SK-N-SH (cell line): ENCODE measurements at regions not wholly inside any gene's neighbourhood (a gene's known extent, or its start where the extent isn't known, plus 50 kb on each side); places are given as distances from the start of the nearest gene placed in this dataset.

ENCODE experiments used
- CTCF ChIA-PET: fragments of 300-600, 350-600 bp; formaldehyde crosslinking; extraction: SDS; loops from one replicate; lab custom pipeline; 2021; lab: Yijun Ruan, JAX
- POLR2A ChIA-PET: fragments of 350-600 bp; sonication (Branson Sonifier 250); formaldehyde crosslinking; extraction: SDS; loops from one replicate; lab custom pipeline; 2020; ENCODE audit warnings: antibody characterized with exemption, inconsistent platforms; lab: Yijun Ruan, JAX
- DNase-seq: peaks from one replicate; pipeline ENCODE4 v3.0.0; 2012
- H2AFZ ChIP-seq: fragments of 200-600 bp; sonication (generic); 2 replicates; pipeline ENCODE4 v1.8.1; 2016; ENCODE audit warnings: antibody characterized with exemption, mild to moderate bottlenecking, low read depth
- H3F3A ChIP-seq: fragments of 200-600 bp; sonication (generic); replicated peaks from 2 replicates; pipeline ENCODE3; 2016; ENCODE audit warnings: antibody characterized with exemption, mild to moderate bottlenecking; ENCODE audit not compliant: insufficient read depth
- H3K27ac ChIP-seq, 2 experiments: fragments of 200-500 bp in 1 of 2; fragments of 200-600 bp in 1 of 2; sonication (Bioruptor generic) in 1 of 2; sonication (generic), shearing (Covaris generic) in 1 of 2; 2 replicates each; pipeline versions ENCODE4 v1.5.1 to v1.6.1; 2014 to 2016; ENCODE audit warnings: low read depth in 2 of 2, inconsistent platforms in 1 of 2, low read length in 1 of 2, mild to moderate bottlenecking in 1 of 2, mixed read lengths in 1 of 2
- H3K27me3 ChIP-seq: fragments of 200-600 bp; sonication (generic), shearing (Covaris generic); 2 replicates; pipeline ENCODE4 v1.6.1; 2016; ENCODE audit warnings: mixed run types; ENCODE audit not compliant: insufficient read depth
- H3K36me3 ChIP-seq, 2 experiments: fragments of 200-500 bp in 1 of 2; fragments of 200-600 bp in 1 of 2; sonication (Bioruptor generic) in 1 of 2; sonication (generic) in 1 of 2; replicated peaks in 1 of 2; 2 replicates each; pipeline versions ENCODE3 to v1.5.1; 2014 to 2016; ENCODE audit warnings: low read length in 1 of 2, mild to moderate bottlenecking in 1 of 2; ENCODE audit not compliant: insufficient read depth in 2 of 2, control insufficient read depth in 1 of 2
- H3K4me1 ChIP-seq, 2 experiments: fragments of 200-500 bp in 1 of 2; fragments of 200-600 bp in 1 of 2; sonication (Bioruptor generic) in 1 of 2; sonication (generic), shearing (Covaris generic) in 1 of 2; 2 replicates each; pipeline versions ENCODE4 v1.5.1 to v1.6.1; 2014 to 2016; ENCODE audit warnings: low read depth in 1 of 2, low read length in 1 of 2, mixed run types in 1 of 2; ENCODE audit not compliant: insufficient read depth in 2 of 2, control insufficient read depth in 1 of 2
- H3K4me2 ChIP-seq: fragments of 200-600 bp; sonication (generic), shearing (Covaris generic); 2 replicates; pipeline ENCODE4 v1.6.1; 2017; ENCODE audit warnings: mixed run types
- H3K4me3 ChIP-seq, 2 experiments: fragments of 200-500 bp in 1 of 2; fragments of 200-600 bp in 1 of 2; sonication (Bioruptor generic) in 1 of 2; sonication (generic), shearing (Covaris generic) in 1 of 2; 2 replicates each; pipeline versions ENCODE4 v1.5.1 to v1.8.1; 2014 to 2016; ENCODE audit warnings: low read depth in 2 of 2, inconsistent platforms in 1 of 2, low read length in 1 of 2, mild to moderate bottlenecking in 1 of 2, mixed read lengths in 1 of 2, moderate library complexity in 1 of 2
- H3K79me2 ChIP-seq: fragments of 200-600 bp; sonication (generic); 2 replicates; pipeline ENCODE4 v1.8.1; 2017; ENCODE audit warnings: mild to moderate bottlenecking; ENCODE audit not compliant: insufficient read depth
- H3K9ac ChIP-seq: fragments of 200-600 bp; sonication (generic); 2 replicates; pipeline ENCODE4 v1.6.1; 2017; ENCODE audit warnings: mixed run types
- H3K9me2 ChIP-seq: fragments of 200-600 bp; sonication (generic); 2 replicates; pipeline ENCODE4 v1.6.1; 2017; ENCODE audit warnings: mixed run types
- H3K9me3 ChIP-seq: fragments of 200-600 bp; sonication (generic); 2 replicates; pipeline ENCODE4 v1.6.1; 2017; ENCODE audit warnings: mixed run types, mild to moderate bottlenecking, moderate library complexity
- H4K20me1 ChIP-seq: fragments of 200-600 bp; sonication (generic); 2 replicates; pipeline ENCODE4 v1.6.1; 2017; ENCODE audit warnings: mild to moderate bottlenecking, mixed run types; ENCODE audit not compliant: insufficient read depth
- ELF1 ChIP-seq: IDR thresholded peaks from 2 replicates; pipeline ENCODE4 v1.4.0; 2012
- FOSL2 ChIP-seq: IDR thresholded peaks from 2 replicates; pipeline ENCODE4 v1.4.0; 2012; ENCODE audit warnings: low read depth, mild to moderate bottlenecking, moderate library complexity, borderline replicate concordance
- FOXJ3 ChIP-seq: sonication (generic); formaldehyde crosslinking; IDR thresholded peaks from 2 replicates; pipeline ENCODE4 v1.5.1; 2020; ENCODE audit warnings: mild to moderate bottlenecking, missing genetic modification reagents
- FOXM1 ChIP-seq: IDR thresholded peaks from 2 replicates; pipeline ENCODE4 v1.4.0; 2012; ENCODE audit warnings: low read depth, mild to moderate bottlenecking
- GABPA ChIP-seq: IDR thresholded peaks from 2 replicates; pipeline ENCODE4 v1.4.0; 2012; ENCODE audit warnings: low read depth, mild to moderate bottlenecking
- GATA2 ChIP-seq: sonication (generic); formaldehyde crosslinking; IDR thresholded peaks from 2 replicates; pipeline ENCODE4 v1.5.0; 2020; ENCODE audit warnings: mild to moderate bottlenecking, missing genetic modification reagents
- JUND ChIP-seq: IDR thresholded peaks from 2 replicates; pipeline ENCODE4 v1.4.0; 2012
- MAX ChIP-seq: IDR thresholded peaks from 2 replicates; pipeline ENCODE4 v1.4.0; 2012; ENCODE audit warnings: low read depth
- MEF2A ChIP-seq: IDR thresholded peaks from 2 replicates; pipeline ENCODE4 v1.4.0; 2012; ENCODE audit warnings: low read depth, borderline replicate concordance
- MXI1 ChIP-seq: IDR thresholded peaks from 2 replicates; pipeline ENCODE4 v1.6.1; 2012; ENCODE audit warnings: mild to moderate bottlenecking, low read depth, low read length, improper control_type of control experiment
- NRF1 ChIP-seq: IDR thresholded peaks from 2 replicates; pipeline ENCODE4 v1.6.1; 2012; ENCODE audit warnings: low read depth, mild to moderate bottlenecking, low read length
- POLR2AphosphoS5 ChIP-seq: IDR thresholded peaks from 2 replicates; pipeline ENCODE4 v1.6.1; 2012; ENCODE audit warnings: low read depth, low read length
- RAD21 ChIP-seq: IDR thresholded peaks from 2 replicates; pipeline ENCODE4 v1.6.1; 2012; ENCODE audit warnings: mild to moderate bottlenecking, low read length
- RCOR1 ChIP-seq: fragments of 150-350 bp; IDR thresholded peaks from 2 replicates; pipeline ENCODE4 v1.6.1; 2017; ENCODE audit warnings: antibody characterized with exemption, low read length
- REST ChIP-seq: IDR thresholded peaks from 2 replicates; pipeline ENCODE4 v1.6.1; 2012; ENCODE audit warnings: mild to moderate bottlenecking, low read depth, low read length, moderate library complexity
- RXRA ChIP-seq: IDR thresholded peaks from 2 replicates; pipeline ENCODE4 v1.4.0; 2012; ENCODE audit warnings: low read depth, mild to moderate bottlenecking, borderline replicate concordance
- SMC3 ChIP-seq: IDR thresholded peaks from 2 replicates; pipeline ENCODE4 v1.6.1; 2012; ENCODE audit warnings: low read depth, low read length, improper control_type of control experiment
- TCF12 ChIP-seq: IDR thresholded peaks from 2 replicates; pipeline ENCODE4 v1.4.0; 2012
- TEAD4 ChIP-seq: IDR thresholded peaks from 2 replicates; pipeline ENCODE4 v1.4.0; 2012; ENCODE audit warnings: mild to moderate bottlenecking, borderline replicate concordance; ENCODE audit not compliant: insufficient read depth
- ZBTB33 ChIP-seq: IDR thresholded peaks from 2 replicates; pipeline ENCODE4 v1.4.0; 2012; ENCODE audit warnings: low read depth, borderline replicate concordance
- WGBS: methylation state at CpG from one replicate; pipeline ENCODE4 v1.1.6; 2017; ENCODE audit warnings: low lambda C conversion rate; 5-methylcytosine and 5-hydroxymethylcytosine counted together

DNA sequence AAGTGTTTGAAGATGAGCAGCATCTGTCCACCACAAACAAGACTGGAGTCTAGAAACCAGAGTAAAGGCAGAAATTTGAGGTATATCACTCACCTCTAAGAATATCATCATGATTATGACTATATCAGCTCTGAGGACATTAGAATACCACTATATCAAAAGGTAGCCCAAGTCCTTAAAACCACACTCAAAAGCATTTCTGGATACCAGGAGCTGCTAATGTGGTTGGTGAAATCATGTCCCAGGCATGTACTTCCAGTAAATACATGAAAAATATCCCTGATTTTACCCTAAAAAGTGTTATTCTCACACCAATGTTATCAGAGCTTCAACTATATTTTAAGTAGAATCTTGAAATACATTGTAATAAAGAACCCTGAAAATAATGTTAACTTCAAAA lies 136.3 kb upstream of the SMAD1 start:
- no peaks in the 10 kb centered on the region for H3K27me3 ChIP-seq
- no peaks in the 10 kb centered on the region for H4K20me1 ChIP-seq
- CTCF ChIA-PET: no interaction called here
- no peak overlapping the region for H3K4me2 ChIP-seq
- no peak for TF ChIP-seq RCOR1
- no peak for TF ChIP-seq FOXM1
- no peak for TF ChIP-seq RXRA
- no peak for TF ChIP-seq FOXJ3
- no peak for TF ChIP-seq MAX
- TF ChIP-seq REST: no peak
- no peak for TF ChIP-seq MEF2A
- no peak for TF ChIP-seq FOSL2
- no peak for TF ChIP-seq ZBTB33
- no peak for TF ChIP-seq MXI1
- TF ChIP-seq TCF12: no peak
- no peak for TF ChIP-seq POLR2AphosphoS5
- no peak for TF ChIP-seq GABPA
- no peak overlapping the region for H2AFZ ChIP-seq
- no peaks in the 10 kb centered on the region; a peak in 1 of 4 replicates for H3K4me1 ChIP-seq
- H3K36me3 ChIP-seq: no peaks in the 10 kb centered on the region
- H3F3A ChIP-seq: no peaks in the 10 kb centered on the region
- H3K79me2 ChIP-seq: no peaks in the 10 kb centered on the region
- no peak overlapping the region for H3K9ac ChIP-seq
- H3K9me3 ChIP-seq: no peaks in the 10 kb centered on the region
- no peaks in the 10 kb centered on the region for H3K9me2 ChIP-seq
- no peak overlapping the region for H3K4me3 ChIP-seq
- no peak overlapping the region for H3K27ac ChIP-seq
- POLR2A ChIA-PET: no interaction called here
- no peak for DNase-seq

DNA sequence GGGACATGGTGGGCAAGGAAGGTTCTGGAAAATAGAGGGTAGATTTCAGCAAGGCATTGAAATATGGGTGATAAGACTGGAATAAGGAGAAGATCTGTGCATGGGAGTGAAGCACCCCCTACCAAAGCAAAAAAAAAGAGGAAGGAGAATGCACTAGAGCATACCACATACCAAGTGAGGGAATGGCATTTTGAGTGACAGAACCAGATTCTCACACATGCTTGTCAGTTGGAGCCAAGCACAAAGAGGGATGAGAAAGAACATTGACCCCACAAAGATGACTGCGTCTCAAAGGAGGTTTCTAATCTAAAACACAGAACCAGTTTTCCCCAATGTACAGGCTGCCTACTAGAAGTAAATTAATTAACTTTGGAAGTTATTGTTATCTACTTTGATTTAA lies 140.3 kb upstream of the SMAD1 start:
- Histone ChIP-seq H3K4me3 (no peak overlapping the region), H4K20me1 (no peaks in the 10 kb centered on the region), H3K27me3 (no peaks in the 10 kb centered on the region), H3K9me3 (no peaks in the 10 kb centered on the region), H3F3A (no peaks in the 10 kb centered on the region), H3K36me3 (no peaks in the 10 kb centered on the region), H3K27ac (no peak overlapping the region), H3K4me2 (no peak overlapping the region), H3K9ac (no peak overlapping the region), H3K4me1 (no peaks in the 10 kb centered on the region), H2AFZ (no peak overlapping the region), H3K79me2 (no peaks in the 10 kb centered on the region), H3K9me2 (no peaks in the 10 kb centered on the region)
- CTCF ChIA-PET: no interaction called here
- DNase-seq: no peak
- no peak for TF ChIP-seq ELF1
- TF ChIP-seq JUND: no peak
- no peak for TF ChIP-seq RAD21
- TF ChIP-seq POLR2AphosphoS5: no peak
- TF ChIP-seq RCOR1: no peak
- TF ChIP-seq TCF12: no peak
- TF ChIP-seq GATA2: no peak
- TF ChIP-seq SMC3: no peak
- TF ChIP-seq NRF1: no peak
- TF ChIP-seq MEF2A: no peak
- TF ChIP-seq FOSL2: no peak
- TF ChIP-seq REST: no peak
- no peak for TF ChIP-seq TEAD4
- WGBS: 67% methylated on average over 1 of the region's 1 CpG
- POLR2A ChIA-PET: no interaction called here
